GM18505 (cell line): ENCODE measurements at regions not wholly inside any gene's neighbourhood (a gene's known extent, or its start where the extent isn't known, plus 50 kb on each side); places are given as distances from the start of the nearest gene placed in this dataset.

Experiments used
- ATAC-seq: cut with Tn5 transposase; IDR thresholded peaks from one replicate; pipeline ENCODE4 v1.9.1; 2021; ENCODE audit not compliant: unreplicated experiment
- POLR2A ChIP-seq: IDR thresholded peaks from 4 replicates; pipeline ENCODE4 v1.6.1; 2011; ENCODE audit warnings: borderline replicate concordance; ENCODE audit not compliant: insufficient read depth, insufficient read length; ENCODE audit errors: extremely low read depth

- TF ChIP-seq POLR2A = no peak
- no peak for ATAC-seq
These were observed 67.8 kb upstream of the SASH1 start for GRCh38 chr6:148274809-148275208.

GRCh38 chr6:148285205-148285604 is 57.4 kb upstream of the SASH1 start:
- TF ChIP-seq POLR2A = no peak
- ATAC-seq = no peak

GRCh38 chr6:148286563-148286962 is 56.1 kb upstream of the SASH1 start:
- TF ChIP-seq POLR2A = no peak
- ATAC-seq = no peak

- no peak for TF ChIP-seq POLR2A
- ATAC-seq = no peak
These were observed 54.9 kb upstream of the SASH1 start for GRCh38 chr6:148287623-148288333.

- no peak for ATAC-seq
- no peak for TF ChIP-seq POLR2A
These were observed 54.1 kb upstream of the SASH1 start for GRCh38 chr6:148288541-148288940.

- ATAC-seq = no peak
- no peak for TF ChIP-seq POLR2A
These were observed 53.5 kb upstream of the SASH1 start for GRCh38 chr6:148289153-148289552.

GRCh38 chr6:148291876-148292275 is 50.8 kb upstream of the SASH1 start:
- no peak for TF ChIP-seq POLR2A
- no peak for ATAC-seq
